Mucosa of descending colon (tissue), 3 donors: ENCODE measurements at regions not wholly inside any gene's neighbourhood (a gene's known extent, or its start where the extent isn't known, plus 50 kb on each side); places are given as distances from the start of the nearest gene placed in this dataset.

Experiments
- ATAC-seq: fragments of 200-7000 bp; cut with Tn5 transposase; one replicate; pipeline ENCODE4 v1.9.1; 2020; ENCODE audit warnings: mild to moderate bottlenecking, moderate library complexity
- DNase-seq, 3 donors: peaks; one replicate each; pipeline ENCODE4 v3.0.0-alpha.2; 2020
- H3K36me3 ChIP-seq: fragments of 200-600 bp; one replicate; pipeline ENCODE4 v1.8.0; 2021; ENCODE audit warnings: low read depth, mild to moderate bottlenecking
- H3K4me1 ChIP-seq: fragments of 200-600 bp; one replicate; pipeline ENCODE4 v1.8.0; 2021; ENCODE audit warnings: low read depth, mild to moderate bottlenecking
- H3K4me3 ChIP-seq: fragments of 200-600 bp; one replicate; pipeline ENCODE4 v1.8.0; 2021; ENCODE audit warnings: mild to moderate bottlenecking
- H3K9me3 ChIP-seq: fragments of 200-600 bp; one replicate; pipeline ENCODE4 v1.8.0; 2021; ENCODE audit warnings: mild to moderate bottlenecking
- intact Hi-C, 2 donors: fragments of 100-400 bp; cut with DNase I in 1 of 2; cut with micrococcal nuclease in 1 of 2; formaldehyde crosslinking; loops; one replicate each; pipeline versions ENCODE4 v1.11.0 to v1.11.1; 2022; cut with DNase I, micrococcal nuclease
- TF ChIP-seq, protein P1 (sequence below): fragments of 200-600 bp; IDR thresholded peaks from one replicate; pipeline ENCODE4 v1.8.0; 2022; ENCODE audit warnings: antibody characterized with exemption, mild to moderate bottlenecking
- donor health status: DM: no; HTN: no; CAD: no; lungs with moderate emphysema.
- donor health status: DM: no; HTN: no; CAD: no.
- donor health status: DM: no; HTN: yes; CAD: no.

GRCh38 chr17:5881849-5882248, 188.3 kb upstream of the WSCD1 start:
- Histone ChIP-seq H3K36me3 (no peaks in the 10 kb centered on the region), H3K9me3 (no peaks in the 10 kb centered on the region), H3K4me1 (no peaks in the 10 kb centered on the region), H3K4me3 (no peak overlapping the region)
- DNase-seq, result no peak
- intact Hi-C loops, result no loop called here
- no peak for ATAC-seq
- TF ChIP-seq, protein P1, sequence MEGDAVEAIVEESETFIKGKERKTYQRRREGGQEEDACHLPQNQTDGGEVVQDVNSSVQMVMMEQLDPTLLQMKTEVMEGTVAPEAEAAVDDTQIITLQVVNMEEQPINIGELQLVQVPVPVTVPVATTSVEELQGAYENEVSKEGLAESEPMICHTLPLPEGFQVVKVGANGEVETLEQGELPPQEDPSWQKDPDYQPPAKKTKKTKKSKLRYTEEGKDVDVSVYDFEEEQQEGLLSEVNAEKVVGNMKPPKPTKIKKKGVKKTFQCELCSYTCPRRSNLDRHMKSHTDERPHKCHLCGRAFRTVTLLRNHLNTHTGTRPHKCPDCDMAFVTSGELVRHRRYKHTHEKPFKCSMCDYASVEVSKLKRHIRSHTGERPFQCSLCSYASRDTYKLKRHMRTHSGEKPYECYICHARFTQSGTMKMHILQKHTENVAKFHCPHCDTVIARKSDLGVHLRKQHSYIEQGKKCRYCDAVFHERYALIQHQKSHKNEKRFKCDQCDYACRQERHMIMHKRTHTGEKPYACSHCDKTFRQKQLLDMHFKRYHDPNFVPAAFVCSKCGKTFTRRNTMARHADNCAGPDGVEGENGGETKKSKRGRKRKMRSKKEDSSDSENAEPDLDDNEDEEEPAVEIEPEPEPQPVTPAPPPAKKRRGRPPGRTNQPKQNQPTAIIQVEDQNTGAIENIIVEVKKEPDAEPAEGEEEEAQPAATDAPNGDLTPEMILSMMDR, result no peak

- TF ChIP-seq, protein P1, result no peak
- DNase-seq (no peak), ATAC-seq (no peak)
Observed at GRCh38 chr17:5883775-5884665, 186.2 kb upstream of the WSCD1 start.

GRCh38 chr17:5885336-5885735, 184.8 kb upstream of the WSCD1 start:
- TF ChIP-seq, protein P1, result no peak
- H3K4me1 ChIP-seq, result no peaks in the 10 kb centered on the region
- ATAC-seq (no peak), DNase-seq (no peak)
- intact Hi-C loops, result no loop called here
- H3K9me3 ChIP-seq, result no peaks in the 10 kb centered on the region
- no peak overlapping the region for H3K4me3 ChIP-seq
- no peaks in the 10 kb centered on the region for H3K36me3 ChIP-seq

More at GRCh38 chr17:5883775-5884665, 186.2 kb upstream of the WSCD1 start:
- no peaks in the 10 kb centered on the region for H3K36me3 ChIP-seq
- H3K4me3 ChIP-seq, result no peak overlapping the region
- intact Hi-C loops, result no loop called here
- no peaks in the 10 kb centered on the region for H3K9me3 ChIP-seq
- no peaks in the 10 kb centered on the region for H3K4me1 ChIP-seq

DNA sequence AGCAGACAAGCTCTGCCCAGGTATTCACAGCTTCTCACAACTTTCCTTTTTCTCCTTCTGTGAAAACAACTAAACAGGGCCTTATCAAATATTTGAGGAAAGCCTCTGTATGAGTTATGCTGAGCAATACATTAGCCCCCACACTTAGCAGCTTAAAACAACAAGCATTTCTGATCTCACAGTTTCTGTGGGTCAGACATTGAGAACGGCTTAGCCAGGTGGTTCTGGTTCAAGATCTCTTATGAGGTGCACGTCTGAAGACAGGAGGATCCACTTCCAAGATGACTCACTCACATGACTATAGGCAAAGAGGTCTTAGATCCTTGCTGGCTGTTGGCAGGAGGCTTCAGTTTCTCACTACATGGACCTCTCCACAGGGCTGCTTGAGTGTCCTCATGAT, 181.4 kb upstream of the WSCD1 start:
- H3K9me3 ChIP-seq, result no peaks in the 10 kb centered on the region
- no peaks in the 10 kb centered on the region for H3K36me3 ChIP-seq
- ATAC-seq, result no peak
- no peak overlapping the region for H3K4me3 ChIP-seq
- TF ChIP-seq, protein P1, result no peak
- no peaks in the 10 kb centered on the region for H3K4me1 ChIP-seq
- no peak for DNase-seq
- intact Hi-C loops, result no loop called here

DNA sequence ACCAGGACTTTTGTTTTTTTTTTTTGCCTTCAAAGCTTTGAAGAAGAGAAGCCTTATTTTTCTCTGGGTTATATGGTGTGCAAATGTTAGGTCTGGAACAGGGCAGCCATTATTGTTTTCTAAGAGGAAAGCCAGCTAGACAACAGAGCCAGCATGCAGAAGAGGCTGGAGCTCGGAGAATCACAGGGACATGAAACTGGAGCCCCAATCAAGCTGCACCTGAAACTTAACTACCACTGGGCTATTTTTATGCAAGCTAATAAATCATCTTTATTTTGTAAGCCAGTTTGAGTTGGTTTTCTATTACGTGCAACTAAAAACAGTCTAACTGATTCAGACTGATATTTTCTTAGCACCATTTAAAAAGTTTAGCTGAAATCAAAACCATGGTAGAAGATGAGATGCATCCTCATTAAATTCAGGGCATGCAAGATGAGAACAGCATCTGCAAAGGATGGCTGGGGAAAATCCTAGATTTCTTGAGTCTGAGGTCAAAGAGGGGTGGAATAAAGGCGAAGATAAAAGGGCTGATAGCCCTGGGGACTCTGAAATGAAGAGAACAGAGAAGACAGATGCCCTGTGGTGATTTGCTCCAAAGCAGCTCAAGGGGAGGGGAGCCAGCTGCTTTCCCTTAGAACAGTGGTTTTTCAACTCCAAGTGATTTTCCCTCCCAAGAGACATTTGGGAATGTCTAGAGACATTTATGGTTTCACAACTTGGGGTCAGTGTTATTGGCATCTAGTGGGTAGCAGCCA, 177.1 kb upstream of the WSCD1 start:
- no peaks in the 10 kb centered on the region for H3K36me3 ChIP-seq
- H3K4me1 ChIP-seq, result no peaks in the 10 kb centered on the region
- intact Hi-C loops, result no loop called here
- ATAC-seq (no peak), DNase-seq (no peak)
- TF ChIP-seq, protein P1, result no peak
- H3K4me3 ChIP-seq, result no peak overlapping the region
- H3K9me3 ChIP-seq, result no peaks in the 10 kb centered on the region
